IPS-18a (cell line): ENCODE measurements at regions not wholly inside any gene's neighbourhood (a gene's known extent, or its start where the extent isn't known, plus 50 kb on each side); places are given as distances from the start of the nearest gene placed in this dataset.
"Not testable (repeated sequence)": the region's sequence is repeated elsewhere in the genome, so short reads cannot be mapped to it uniquely, and the experiment has no call there.

Source experiments
- H3K27ac ChIP-seq: one replicate; pipeline ENCODE4 v1.5.1; 2013; ENCODE audit warnings: low read length
- H3K27me3 ChIP-seq: one replicate; pipeline ENCODE4 v1.6.1; 2013; ENCODE audit warnings: mild to moderate bottlenecking, low read length; ENCODE audit not compliant: control insufficient read depth, insufficient read depth
- H3K36me3 ChIP-seq: one replicate; pipeline ENCODE4 v1.6.1; 2013; ENCODE audit warnings: low read depth, low read length; ENCODE audit not compliant: control insufficient read depth
- H3K4me1 ChIP-seq: one replicate; pipeline ENCODE4 v1.6.1; 2013; ENCODE audit warnings: low read depth, low read length; ENCODE audit not compliant: control insufficient read depth
- H3K4me3 ChIP-seq: one replicate; pipeline ENCODE4 v1.5.1; 2013; ENCODE audit warnings: low read length
- H3K9ac ChIP-seq: one replicate; pipeline ENCODE4 v1.6.1; 2013; ENCODE audit warnings: mild to moderate bottlenecking, low read length, moderate library complexity
- H3K9me3 ChIP-seq: one replicate; pipeline ENCODE4 v1.6.1; 2013; ENCODE audit warnings: low read depth, low read length; ENCODE audit not compliant: control insufficient read depth

GRCh38 chr1:189681252-189681919, 796.3 kb downstream of the BRINP3 start:
- H3K9me3 ChIP-seq = no peaks in the 10 kb centered on the region
- H3K36me3 ChIP-seq = no peaks in the 10 kb centered on the region
- H3K27ac ChIP-seq = no peak overlapping the region
- H3K9ac ChIP-seq = no peak overlapping the region
- H3K4me3 ChIP-seq = no peak overlapping the region
- no peaks in the 10 kb centered on the region for H3K4me1 ChIP-seq
- H3K27me3 ChIP-seq = no peaks in the 10 kb centered on the region

- Histone ChIP-seq H3K9ac (no peak overlapping the region), H3K27ac (no peak overlapping the region), H3K9me3 (no peaks in the 10 kb centered on the region), H3K4me3 (no peak overlapping the region), H3K36me3 (no peaks in the 10 kb centered on the region), H3K4me1 (no peaks in the 10 kb centered on the region), H3K27me3 (no peaks in the 10 kb centered on the region)
These were observed 795.1 kb downstream of the BRINP3 start for GRCh38 chr1:189682591-189682990.

- Histone ChIP-seq H3K9me3 (no peaks in the 10 kb centered on the region), H3K36me3 (no peaks in the 10 kb centered on the region), H3K4me1 (no peaks in the 10 kb centered on the region), H3K4me3 (no peak overlapping the region), H3K27me3 (no peaks in the 10 kb centered on the region), H3K9ac (no peak overlapping the region), H3K27ac (no peak overlapping the region)
These were observed 791.4 kb downstream of the BRINP3 start for GRCh38 chr1:189686288-189686687.

GRCh38 chr1:189693140-189693539, 784.5 kb downstream of the BRINP3 start:
- H3K4me1 ChIP-seq = no peaks in the 10 kb centered on the region
- H3K4me3 ChIP-seq = no peak overlapping the region
- H3K36me3 ChIP-seq = no peaks in the 10 kb centered on the region
- no peaks in the 10 kb centered on the region for H3K9me3 ChIP-seq
- no peaks in the 10 kb centered on the region for H3K27me3 ChIP-seq
- H3K9ac ChIP-seq = no peak overlapping the region
- no peak overlapping the region for H3K27ac ChIP-seq

- Histone ChIP-seq H3K36me3 (no peaks in the 10 kb centered on the region), H3K9ac (no peak overlapping the region), H3K4me3 (no peak overlapping the region), H3K27ac (no peak overlapping the region), H3K9me3 (no peaks in the 10 kb centered on the region), H3K27me3 (no peaks in the 10 kb centered on the region), H3K4me1 (no peaks in the 10 kb centered on the region)
These were observed 781.4 kb downstream of the BRINP3 start for GRCh38 chr1:189696297-189696696.

GRCh38 chr1:189697113-189697512, 780.6 kb downstream of the BRINP3 start:
- no peak overlapping the region for H3K4me3 ChIP-seq
- no peak overlapping the region for H3K27ac ChIP-seq
- H3K9ac ChIP-seq = no peak overlapping the region
- H3K36me3 ChIP-seq = no peaks in the 10 kb centered on the region
- H3K27me3 ChIP-seq = no peaks in the 10 kb centered on the region
- no peaks in the 10 kb centered on the region for H3K9me3 ChIP-seq
- no peaks in the 10 kb centered on the region for H3K4me1 ChIP-seq

GRCh38 chr1:189701606-189702005, 776.1 kb downstream of the BRINP3 start:
- Histone ChIP-seq H3K27ac (no peak overlapping the region), H3K9ac (no peak overlapping the region), H3K4me3 (no peak overlapping the region), H3K9me3 (no peaks in the 10 kb centered on the region), H3K27me3 (no peaks in the 10 kb centered on the region), H3K4me1 (no peaks in the 10 kb centered on the region), H3K36me3 (no peaks in the 10 kb centered on the region)

GRCh38 chr1:189706594-189706993, 771.1 kb downstream of the BRINP3 start:
- Histone ChIP-seq H3K36me3 (no peaks in the 10 kb centered on the region), H3K9me3 (no peaks in the 10 kb centered on the region), H3K4me1 (no peaks in the 10 kb centered on the region), H3K27ac (no peak overlapping the region), H3K4me3 (no peak overlapping the region), H3K27me3 (no peaks in the 10 kb centered on the region), H3K9ac (no peak overlapping the region)

- Histone ChIP-seq H3K36me3 (no peaks in the 10 kb centered on the region), H3K4me1 (no peaks in the 10 kb centered on the region), H3K9ac (no peak overlapping the region), H3K4me3 (no peak overlapping the region), H3K27me3 (no peaks in the 10 kb centered on the region), H3K27ac (no peak overlapping the region), H3K9me3 (no peaks in the 10 kb centered on the region)
These were observed 769.0 kb downstream of the BRINP3 start for GRCh38 chr1:189708674-189709073.

GRCh38 chr1:189718147-189718795, 759.4 kb downstream of the BRINP3 start:
- H3K36me3 ChIP-seq, H3K27me3 ChIP-seq, H3K4me3 ChIP-seq, H3K9me3 ChIP-seq, H3K9ac ChIP-seq, H3K4me1 ChIP-seq, H3K27ac ChIP-seq: not testable (repeated sequence)

GRCh38 chr1:189726806-189727205, 750.9 kb downstream of the BRINP3 start:
- no peaks in the 10 kb centered on the region for H3K4me1 ChIP-seq
- no peaks in the 10 kb centered on the region for H3K9me3 ChIP-seq
- H3K27ac ChIP-seq = no peak overlapping the region
- H3K4me3 ChIP-seq = no peak overlapping the region
- H3K9ac ChIP-seq = no peak overlapping the region
- H3K36me3 ChIP-seq = no peaks in the 10 kb centered on the region
- no peaks in the 10 kb centered on the region for H3K27me3 ChIP-seq

- Histone ChIP-seq H3K9me3 (peaks cover 5% of the 10 kb centered on the region), H3K9ac (no peak overlapping the region), H3K27ac (no peak overlapping the region), H3K4me3 (no peak overlapping the region), H3K36me3 (no peaks in the 10 kb centered on the region), H3K4me1 (no peaks in the 10 kb centered on the region), H3K27me3 (no peaks in the 10 kb centered on the region)
These were observed 726.4 kb downstream of the BRINP3 start for GRCh38 chr1:189751311-189751710.
